ENCODE measurements at regions not wholly inside any gene's neighbourhood (a gene's known extent, or its start where the extent isn't known, plus 50 kb on each side); places are given as distances from the start of the nearest gene placed in this dataset.
"Not testable (repeated sequence)": the region's sequence is repeated elsewhere in the genome, so short reads cannot be mapped to it uniquely, and the experiment has no call there.

GRCh38 chr6:27002447-27002846, 245.1 kb upstream of the PRSS16 start:
- intact Hi-C loops (cut with DNase I; ENCODE audit: low total_unique reads) = no loop called here
- WGBS, 2 donors (ENCODE audit: low coverage in 1 of 2) = 83 to 88% methylated on average over 8 to 15 of the region's 15 CpGs
- no peak overlapping the region for H3K27ac ChIP-seq

GRCh38 chr6:27007020-27007419, 240.5 kb upstream of the PRSS16 start:
- H3K27me3 ChIP-seq = no peaks in the 10 kb centered on the region
- no peaks in the 10 kb centered on the region for H3K4me1 ChIP-seq
- no peak overlapping the region for H3K4me3 ChIP-seq
- no peaks in the 10 kb centered on the region for H3K36me3 ChIP-seq
- TF ChIP-seq POLR2A (IDR thresholded peaks at IDR 0.05) (no peak), EP300 (IDR thresholded peaks at IDR 0.05; ENCODE audit: low read depth) (no peak), CTCF (IDR thresholded peaks at IDR 0.05) (no peak), POLR2AphosphoS5 (IDR thresholded peaks at IDR 0.05) (no peak)
- H3K9me3 ChIP-seq = peaks cover 0 to 3% of the 10 kb centered on the region in 2 donors
- in situ Hi-C loops (cut with MboI; ENCODE audit: low pct_ligation_motif_present in 1 of 4, low pct_unique_long_range_greater_than_20kb in 1 of 4, low sequenced_read_pairs in 3 of 4) (no loop called here), intact Hi-C loops (cut with DNase I; ENCODE audit: low total_unique reads) (no loop called here)
- no peak for DNase-seq
- no peak overlapping the region for H3K27ac ChIP-seq
- WGBS, 2 donors (ENCODE audit: low coverage in 1 of 2) = 36% methylated on average over 2 of the region's 2 CpGs; no CpG with 5 or more reads in 1 of the 2 donors

More at GRCh38 chr6:27002447-27002846, 245.1 kb upstream of the PRSS16 start:
- TF ChIP-seq POLR2A (IDR thresholded peaks at IDR 0.05) = no peak
- no peak for TF ChIP-seq POLR2AphosphoS5 (IDR thresholded peaks at IDR 0.05)
- TF ChIP-seq CTCF (IDR thresholded peaks at IDR 0.05) = no peak
- TF ChIP-seq EP300 (IDR thresholded peaks at IDR 0.05; ENCODE audit: low read depth) = no peak
- no peaks in the 10 kb centered on the region for H3K4me1 ChIP-seq
- H3K9me3 ChIP-seq = no peaks in the 10 kb centered on the region
- no peak for DNase-seq
- no peaks in the 10 kb centered on the region for H3K27me3 ChIP-seq
- in situ Hi-C loops (cut with MboI; ENCODE audit: low pct_ligation_motif_present in 1 of 4, low pct_unique_long_range_greater_than_20kb in 1 of 4, low sequenced_read_pairs in 3 of 4) = no loop called here
- H3K36me3 ChIP-seq = no peaks in the 10 kb centered on the region
- H3K4me3 ChIP-seq = no peak overlapping the region

GRCh38 chr6:27008613-27009012, 238.9 kb upstream of the PRSS16 start:
- in situ Hi-C loops (cut with MboI; ENCODE audit: low pct_ligation_motif_present in 1 of 4, low pct_unique_long_range_greater_than_20kb in 1 of 4, low sequenced_read_pairs in 3 of 4); H3K36me3 ChIP-seq: not testable (repeated sequence)
- 86 to 95% methylated on average over 4 to 10 of the region's 10 CpGs for WGBS, 2 donors (ENCODE audit: low coverage in 1 of 2)

DNA sequence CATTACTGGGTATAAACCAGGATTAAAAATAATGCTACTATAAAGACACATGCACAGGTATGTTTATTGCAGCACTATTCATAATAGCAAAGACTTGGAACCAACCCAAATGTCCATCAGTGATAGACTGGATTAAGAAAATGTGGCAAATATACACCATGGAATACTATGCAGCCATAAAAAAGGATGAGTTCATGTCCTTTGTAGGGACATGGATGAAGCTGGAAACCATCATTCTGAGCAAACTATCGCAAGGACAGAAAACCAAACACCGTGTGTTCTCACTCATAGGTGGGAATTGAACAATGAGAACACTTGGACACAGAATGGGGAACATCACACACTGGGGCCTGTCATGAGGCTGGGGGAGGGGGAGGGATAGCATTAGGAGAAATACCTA, 233.4 kb upstream of the PRSS16 start:
- intact Hi-C loops (cut with DNase I; ENCODE audit: low total_unique reads); H3K9me3 ChIP-seq; H3K4me1 ChIP-seq; DNase-seq; H3K36me3 ChIP-seq; H3K4me3 ChIP-seq; in situ Hi-C loops (cut with MboI; ENCODE audit: low pct_ligation_motif_present in 1 of 4, low pct_unique_long_range_greater_than_20kb in 1 of 4, low sequenced_read_pairs in 3 of 4); H3K27me3 ChIP-seq; H3K27ac ChIP-seq: not testable (repeated sequence)
- 93 to 94% methylated on average over 2 of the region's 2 CpGs for WGBS, 2 donors (ENCODE audit: low coverage in 1 of 2)

More at GRCh38 chr6:27008613-27009012, 238.9 kb upstream of the PRSS16 start:
- H3K9me3 ChIP-seq; H3K4me1 ChIP-seq; DNase-seq; H3K4me3 ChIP-seq; intact Hi-C loops (cut with DNase I; ENCODE audit: low total_unique reads); H3K27ac ChIP-seq; H3K27me3 ChIP-seq: not testable (repeated sequence)

DNA sequence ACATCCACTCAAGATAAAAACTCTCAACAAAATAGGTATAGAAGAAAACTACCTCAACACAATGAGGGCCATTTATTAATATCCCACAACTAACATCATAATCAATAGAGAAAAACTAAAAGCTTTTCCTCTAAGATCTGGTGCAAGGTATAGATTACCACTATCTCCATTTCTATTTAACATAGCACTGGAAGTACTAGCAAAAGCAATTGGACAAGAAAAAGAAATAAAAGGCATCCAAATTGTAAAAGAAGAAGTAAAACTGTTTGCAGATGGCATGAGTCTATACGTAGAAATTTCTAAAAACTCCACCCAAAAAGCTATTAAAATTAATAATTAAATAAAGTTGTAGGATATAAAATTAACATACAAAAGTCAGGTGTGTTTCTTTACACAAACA, 230.8 kb upstream of the PRSS16 start:
- no peak for DNase-seq
- WGBS, 2 donors (ENCODE audit: low coverage in 1 of 2) = 3 to 50% methylated on average over 1 of the region's 1 CpG
- intact Hi-C loops (cut with DNase I; ENCODE audit: low total_unique reads) (no loop called here), in situ Hi-C loops (cut with MboI; ENCODE audit: low pct_ligation_motif_present in 1 of 4, low pct_unique_long_range_greater_than_20kb in 1 of 4, low sequenced_read_pairs in 3 of 4) (no loop called here)
- TF ChIP-seq POLR2AphosphoS5 (IDR thresholded peaks at IDR 0.05) = no peak
- no peak for TF ChIP-seq POLR2A (IDR thresholded peaks at IDR 0.05)
- no peak for TF ChIP-seq EP300 (IDR thresholded peaks at IDR 0.05; ENCODE audit: low read depth)
- no peak for TF ChIP-seq CTCF (IDR thresholded peaks at IDR 0.05)
- H3K27me3 ChIP-seq = peaks cover 5% of the 10 kb centered on the region
- H3K36me3 ChIP-seq = no peaks in the 10 kb centered on the region
- H3K4me1 ChIP-seq = no peaks in the 10 kb centered on the region
- peaks cover 6 to 8% of the 10 kb centered on the region in 2 donors for H3K9me3 ChIP-seq
- no peak overlapping the region for H3K27ac ChIP-seq
- H3K4me3 ChIP-seq = no peak overlapping the region

DNA sequence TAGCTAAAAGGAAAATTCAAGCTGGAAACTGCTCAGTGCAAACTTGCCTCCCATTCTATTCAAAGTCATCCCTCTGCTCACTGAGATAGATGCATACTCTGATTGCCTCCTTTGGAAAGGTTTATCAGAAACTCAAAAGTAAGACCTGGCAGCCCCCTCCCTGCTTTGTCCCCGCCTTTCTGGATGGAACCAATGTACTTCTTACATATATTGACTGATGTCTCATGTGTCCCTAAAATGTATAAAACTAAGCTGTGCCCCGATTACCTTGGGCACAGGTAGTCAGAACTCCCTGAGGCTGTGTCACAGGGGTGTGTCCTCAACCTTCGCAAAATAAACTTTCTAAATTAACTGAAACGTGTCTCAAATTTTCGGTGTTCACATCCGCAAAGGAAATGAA, 229.1 kb upstream of the PRSS16 start:
- H3K4me1 ChIP-seq; intact Hi-C loops (cut with DNase I; ENCODE audit: low total_unique reads); H3K4me3 ChIP-seq; H3K36me3 ChIP-seq; in situ Hi-C loops (cut with MboI; ENCODE audit: low pct_ligation_motif_present in 1 of 4, low pct_unique_long_range_greater_than_20kb in 1 of 4, low sequenced_read_pairs in 3 of 4); H3K9me3 ChIP-seq; H3K27me3 ChIP-seq; DNase-seq; H3K27ac ChIP-seq: not testable (repeated sequence)
- WGBS, 2 donors (ENCODE audit: low coverage in 1 of 2) = 98 to 100% methylated on average over 6 of the region's 6 CpGs

Measured in transverse colon (tissue), 4 donors.